KMS-11 (cell line): ENCODE measurements at regions not wholly inside any gene's neighbourhood (a gene's known extent, or its start where the extent isn't known, plus 50 kb on each side); places are given as distances from the start of the nearest gene placed in this dataset.

Source experiments
- H2AFZ ChIP-seq: fragments of 200-600 bp; sonication (generic); 2 replicates; pipeline ENCODE4 v1.6.1; 2016; ENCODE audit warnings: antibody characterized with exemption, mixed run types, low read depth
- H3K27ac ChIP-seq: fragments of 200-600 bp; sonication (generic); 2 replicates; pipeline ENCODE4 v1.6.1; 2016; ENCODE audit warnings: mild to moderate bottlenecking, mixed run types
- H3K27me3 ChIP-seq: fragments of 200-600 bp; sonication (generic); 2 replicates; pipeline ENCODE4 v1.6.1; 2017; ENCODE audit warnings: mild to moderate bottlenecking, low read depth, mixed run types, moderate library complexity; ENCODE audit not compliant: insufficient read depth
- H3K36me3 ChIP-seq: fragments of 200-600 bp; sonication (generic); 2 replicates; pipeline ENCODE4 v1.6.1; 2017; ENCODE audit warnings: mild to moderate bottlenecking, mixed run types; ENCODE audit not compliant: insufficient read depth
- H3K4me1 ChIP-seq: fragments of 200-600 bp; sonication (generic); 2 replicates; pipeline ENCODE4 v1.6.1; 2016; ENCODE audit warnings: mild to moderate bottlenecking, low read depth, mixed run types; ENCODE audit not compliant: poor library complexity, severe bottlenecking
- H3K4me2 ChIP-seq: fragments of 200-600 bp; sonication (generic); 2 replicates; pipeline ENCODE4 v1.7.0; 2016; ENCODE audit warnings: mild to moderate bottlenecking, mixed run types
- H3K4me3 ChIP-seq: fragments of 200-600 bp; sonication (generic); IDR thresholded peaks from 2 replicates; pipeline ENCODE4 v1.6.1; 2017; ENCODE audit warnings: low read depth, low read length, mixed read lengths; ENCODE audit not compliant: insufficient read depth
- H3K79me2 ChIP-seq: fragments of 200-600 bp; sonication (generic); 2 replicates; pipeline ENCODE4 v1.6.1; 2016; ENCODE audit warnings: low read depth, mixed run types; ENCODE audit not compliant: insufficient read depth
- H3K9ac ChIP-seq: fragments of 200-600 bp; sonication (generic); 2 replicates; pipeline ENCODE4 v1.6.1; 2016; ENCODE audit warnings: mild to moderate bottlenecking, mixed run types
- H4K20me1 ChIP-seq: fragments of 200-600 bp; sonication (generic); 2 replicates; pipeline ENCODE4 v1.6.1; 2016; ENCODE audit warnings: mild to moderate bottlenecking, mixed run types; ENCODE audit not compliant: insufficient read depth
- TF ChIP-seq, protein P1 (sequence below): fragments of 200-600 bp; sonication (generic); conservative IDR thresholded peaks from 2 replicates; pipeline ENCODE4 v1.6.1; 2017; ENCODE audit warnings: low read depth, mild to moderate bottlenecking, antibody characterized with exemption, low read length, moderate library complexity, mixed read lengths

GRCh38 chr3:103385961-103386656, 951.3 kb downstream of the ZPLD1 start:
- Histone ChIP-seq H3K36me3 (no peaks in the 10 kb centered on the region), H2AFZ (no peak overlapping the region), H3K27ac (no peak overlapping the region), H4K20me1 (no peaks in the 10 kb centered on the region), H3K4me2 (no peak overlapping the region), H3K27me3 (no peaks in the 10 kb centered on the region), H3K4me1 (no peaks in the 10 kb centered on the region), H3K79me2 (no peaks in the 10 kb centered on the region), H3K4me3 (no peak overlapping the region), H3K9ac (no peak overlapping the region)
- TF ChIP-seq, protein P1, sequence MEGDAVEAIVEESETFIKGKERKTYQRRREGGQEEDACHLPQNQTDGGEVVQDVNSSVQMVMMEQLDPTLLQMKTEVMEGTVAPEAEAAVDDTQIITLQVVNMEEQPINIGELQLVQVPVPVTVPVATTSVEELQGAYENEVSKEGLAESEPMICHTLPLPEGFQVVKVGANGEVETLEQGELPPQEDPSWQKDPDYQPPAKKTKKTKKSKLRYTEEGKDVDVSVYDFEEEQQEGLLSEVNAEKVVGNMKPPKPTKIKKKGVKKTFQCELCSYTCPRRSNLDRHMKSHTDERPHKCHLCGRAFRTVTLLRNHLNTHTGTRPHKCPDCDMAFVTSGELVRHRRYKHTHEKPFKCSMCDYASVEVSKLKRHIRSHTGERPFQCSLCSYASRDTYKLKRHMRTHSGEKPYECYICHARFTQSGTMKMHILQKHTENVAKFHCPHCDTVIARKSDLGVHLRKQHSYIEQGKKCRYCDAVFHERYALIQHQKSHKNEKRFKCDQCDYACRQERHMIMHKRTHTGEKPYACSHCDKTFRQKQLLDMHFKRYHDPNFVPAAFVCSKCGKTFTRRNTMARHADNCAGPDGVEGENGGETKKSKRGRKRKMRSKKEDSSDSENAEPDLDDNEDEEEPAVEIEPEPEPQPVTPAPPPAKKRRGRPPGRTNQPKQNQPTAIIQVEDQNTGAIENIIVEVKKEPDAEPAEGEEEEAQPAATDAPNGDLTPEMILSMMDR: no peak

GRCh38 chr3:103388214-103388613, 953.4 kb downstream of the ZPLD1 start:
- no peak overlapping the region for H3K9ac ChIP-seq
- H3K4me3 ChIP-seq: no peak overlapping the region
- no peaks in the 10 kb centered on the region for H3K4me1 ChIP-seq
- no peaks in the 10 kb centered on the region for H4K20me1 ChIP-seq
- H3K36me3 ChIP-seq: no peaks in the 10 kb centered on the region
- H2AFZ ChIP-seq: no peak overlapping the region
- H3K27ac ChIP-seq: no peak overlapping the region
- H3K4me2 ChIP-seq: no peak overlapping the region
- TF ChIP-seq, protein P1: no peak
- H3K27me3 ChIP-seq: no peaks in the 10 kb centered on the region
- H3K79me2 ChIP-seq: no peaks in the 10 kb centered on the region

DNA sequence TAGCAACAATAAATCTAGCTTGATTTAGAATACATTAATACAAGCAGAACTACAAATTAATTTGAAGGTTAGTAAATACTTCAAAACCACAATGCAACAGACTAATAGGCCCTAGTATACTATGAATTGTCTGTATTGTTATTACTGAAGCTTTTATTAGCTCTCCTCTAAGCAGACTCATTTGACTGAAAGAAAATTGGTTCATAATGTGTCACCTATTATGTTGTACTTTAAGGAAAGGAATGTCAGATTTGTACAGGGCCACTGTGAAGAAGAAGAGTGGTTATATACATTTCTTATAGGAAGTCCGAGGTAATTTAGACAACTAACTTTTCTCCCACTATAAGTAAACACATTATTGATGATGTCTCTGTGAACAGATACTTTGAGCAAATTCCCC, 954.5 kb downstream of the ZPLD1 start:
- TF ChIP-seq, protein P1: no peak
- no peak overlapping the region for H2AFZ ChIP-seq
- H3K79me2 ChIP-seq: no peaks in the 10 kb centered on the region
- H3K4me2 ChIP-seq: no peak overlapping the region
- no peak overlapping the region for H3K9ac ChIP-seq
- no peaks in the 10 kb centered on the region for H4K20me1 ChIP-seq
- no peaks in the 10 kb centered on the region for H3K36me3 ChIP-seq
- H3K27me3 ChIP-seq: no peaks in the 10 kb centered on the region
- H3K4me1 ChIP-seq: no peaks in the 10 kb centered on the region
- H3K27ac ChIP-seq: no peak overlapping the region
- H3K4me3 ChIP-seq: no peak overlapping the region

DNA sequence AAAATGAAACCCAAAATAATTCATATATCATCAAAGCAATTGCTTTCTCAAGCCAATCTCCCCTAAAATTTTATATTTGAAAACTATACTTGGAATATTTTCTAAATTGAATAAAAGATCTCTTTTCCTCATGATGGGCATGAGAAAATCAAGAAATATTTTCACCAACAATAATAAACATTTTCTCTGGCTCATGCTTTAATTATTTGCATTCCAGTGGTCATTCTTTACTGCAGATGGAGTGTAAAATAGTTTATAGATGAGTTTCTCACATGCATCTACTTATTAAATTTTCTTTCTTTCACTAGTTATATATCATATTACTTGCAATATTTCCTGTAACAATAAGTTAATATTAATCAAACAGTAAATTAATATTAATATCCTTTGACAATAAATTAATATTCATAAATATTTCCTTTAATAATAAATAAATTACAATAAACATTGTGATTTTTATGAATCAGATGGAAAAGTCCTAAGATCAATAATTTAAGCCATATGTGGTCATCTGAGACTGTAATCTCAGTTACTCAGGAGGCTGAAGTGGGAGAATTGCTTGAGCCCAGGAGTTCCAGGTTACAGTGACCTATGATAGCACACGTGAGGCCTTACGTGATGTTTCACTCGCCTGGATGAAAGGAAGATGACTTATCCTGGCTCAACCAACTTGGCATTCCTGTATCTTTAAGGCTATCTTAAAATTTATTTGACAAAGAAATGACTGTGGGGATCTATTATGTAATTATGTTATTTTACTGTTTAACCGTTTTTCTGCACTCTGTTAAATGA, 958.8 kb downstream of the ZPLD1 start:
- no peak overlapping the region for H3K27ac ChIP-seq
- TF ChIP-seq, protein P1: no peak
- no peak overlapping the region for H2AFZ ChIP-seq

More for the DNA sequence above, 958.8 kb downstream of the ZPLD1 start:
- Histone ChIP-seq H3K36me3 (no peaks in the 10 kb centered on the region), H3K9ac (no peak overlapping the region), H3K79me2 (no peaks in the 10 kb centered on the region), H3K4me1 (no peaks in the 10 kb centered on the region), H3K4me3 (no peak overlapping the region), H4K20me1 (no peaks in the 10 kb centered on the region), H3K4me2 (no peak overlapping the region), H3K27me3 (no peaks in the 10 kb centered on the region)
